Upper lobe of left lung (tissue), 4 donors: ENCODE measurements at regions not wholly inside any gene's neighbourhood (a gene's known extent, or its start where the extent isn't known, plus 50 kb on each side); places are given as distances from the start of the nearest gene placed in this dataset.

Experiments
- CTCF ChIP-seq, 6 experiments: fragments of 450-650 bp in 4 of 6; fragments of 200-600 bp in 2 of 6; sonication (generic) in 2 of 6; IDR thresholded peaks; one replicate each; pipeline ENCODE4 v1.5.1; 2016 to 2019; ENCODE audit warnings: antibody characterized with exemption in 6 of 6
- EP300 ChIP-seq, 4 donors: sonication (generic); formaldehyde crosslinking; IDR thresholded peaks; one replicate each; pipeline ENCODE4 v1.5.1; 2017; ENCODE audit warnings: antibody characterized with exemption in 4 of 4, control low read depth in 2 of 4
- POLR2A ChIP-seq, 4 donors: fragments of 450-650 bp; IDR thresholded peaks; one replicate each; pipeline ENCODE4 v1.5.1; 2016 to 2017; ENCODE audit warnings: antibody characterized with exemption in 4 of 4, mild to moderate bottlenecking in 2 of 4
- POLR2AphosphoS5 ChIP-seq, 2 donors: sonication (generic); formaldehyde crosslinking; IDR thresholded peaks; one replicate each; pipeline ENCODE4 v1.5.1; 2017; ENCODE audit warnings: antibody characterized with exemption in 2 of 2

- no peak for TF ChIP-seq CTCF (IDR thresholded peaks at IDR 0.05)
- TF ChIP-seq POLR2AphosphoS5 (IDR thresholded peaks at IDR 0.05) = no peak
- TF ChIP-seq POLR2A (IDR thresholded peaks at IDR 0.05) = no peak
- no peak for TF ChIP-seq EP300 (IDR thresholded peaks at IDR 0.05)
Observed at GRCh38 chr2:117170897-117171296, 643.6 kb upstream of the DDX18 start.
